Breast epithelium (tissue), 4 donors: ENCODE measurements at regions not wholly inside any gene's neighbourhood (a gene's known extent, or its start where the extent isn't known, plus 50 kb on each side); places are given as distances from the start of the nearest gene placed in this dataset.
"Not testable (repeated sequence)": the region's sequence is repeated elsewhere in the genome, so short reads cannot be mapped to it uniquely, and the experiment has no call there.

ENCODE experiments used
- DNase-seq, 2 donors: peaks; one replicate each; pipeline ENCODE4 v3.0.0-alpha.2; 2019; ENCODE audit warnings: low spot score in 2 of 2
- H3K27ac ChIP-seq, 2 donors: fragments of 200-600 bp; sonication (generic) in 1 of 2; one replicate each; pipeline ENCODE4 v1.5.1; 2016 to 2019; ENCODE audit warnings: mild to moderate bottlenecking in 1 of 2
- H3K27me3 ChIP-seq, 2 donors: fragments of 200-600 bp; sonication (generic) in 1 of 2; one replicate each; pipeline versions ENCODE4 v1.5.1 to v1.6.0; 2017 to 2019; ENCODE audit warnings: control low read depth in 1 of 2, mild to moderate bottlenecking in 1 of 2
- H3K36me3 ChIP-seq: fragments of 200-600 bp; one replicate; pipeline ENCODE4 v1.5.1; 2019
- H3K4me1 ChIP-seq, 2 donors: fragments of 200-600 bp; sonication (generic); one replicate each; pipeline ENCODE4 v1.5.1; 2016 to 2019; ENCODE audit warnings: control low read depth in 1 of 2
- H3K4me3 ChIP-seq, 3 donors: fragments of 200-600 bp; sonication (generic); 1 replicate in 2 of 3; 2 replicates in 1 of 3; pipeline ENCODE4 v1.5.1; 2016 to 2019; ENCODE audit warnings: mild to moderate bottlenecking in 3 of 3, moderate library complexity in 2 of 3
- H3K9me3 ChIP-seq, 2 donors: fragments of 200-600 bp; sonication (generic) in 1 of 2; one replicate each; pipeline ENCODE4 v1.5.1; 2016 to 2019; ENCODE audit warnings: control low read depth in 1 of 2
- POLR2A ChIP-seq: fragments of 450-650 bp; IDR thresholded peaks from one replicate; pipeline ENCODE4 v1.6.1; 2016; ENCODE audit warnings: antibody characterized with exemption, mild to moderate bottlenecking, moderate library complexity
- POLR2AphosphoS5 ChIP-seq, 3 donors: sonication (generic); formaldehyde crosslinking; IDR thresholded peaks; one replicate each; pipeline ENCODE4 v1.6.1; 2017; ENCODE audit warnings: antibody characterized with exemption in 3 of 3
- intact Hi-C: fragments of 100-400 bp; cut with DNase I; formaldehyde crosslinking; loops from one replicate; pipeline ENCODE4 v1.15.1; 2023; ENCODE audit warnings: low total_unique reads
- TF ChIP-seq, protein P1 (sequence below), 3 donors: fragments of 450-650 bp; IDR thresholded peaks; one replicate each; pipeline ENCODE4 v1.5.1; 2016 to 2017; ENCODE audit warnings: antibody characterized with exemption in 3 of 3, mild to moderate bottlenecking in 3 of 3, moderate library complexity in 3 of 3

DNA sequence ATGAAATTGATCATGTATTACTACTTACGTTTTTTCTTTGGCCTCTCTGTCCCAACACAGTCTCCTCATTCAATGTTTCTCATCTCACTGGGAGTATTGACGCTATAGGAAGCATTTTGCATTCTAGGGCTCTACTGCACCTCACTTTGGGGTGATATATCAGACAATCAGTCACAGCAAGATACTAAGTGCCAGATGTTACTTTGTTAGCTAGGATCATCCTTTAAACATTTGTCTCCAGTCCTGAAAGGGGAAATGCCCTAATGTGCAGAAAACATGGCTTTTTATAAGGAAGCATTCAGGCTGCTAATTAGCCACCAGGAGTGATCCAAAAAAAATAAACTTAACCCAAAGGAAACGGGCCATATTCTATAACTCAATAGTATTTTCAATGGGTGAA, 409.1 kb downstream of the RWDD3 start:
- no peak for DNase-seq
- Histone ChIP-seq H3K27me3 (no peaks in the 10 kb centered on the region), H3K4me1 (no peaks in the 10 kb centered on the region), H3K4me3 (no peak overlapping the region), H3K27ac (no peak overlapping the region), H3K9me3 (no peaks in the 10 kb centered on the region), H3K36me3 (no peaks in the 10 kb centered on the region)
- no peak for TF ChIP-seq POLR2AphosphoS5 (IDR thresholded peaks at IDR 0.05)
- TF ChIP-seq, protein P1, sequence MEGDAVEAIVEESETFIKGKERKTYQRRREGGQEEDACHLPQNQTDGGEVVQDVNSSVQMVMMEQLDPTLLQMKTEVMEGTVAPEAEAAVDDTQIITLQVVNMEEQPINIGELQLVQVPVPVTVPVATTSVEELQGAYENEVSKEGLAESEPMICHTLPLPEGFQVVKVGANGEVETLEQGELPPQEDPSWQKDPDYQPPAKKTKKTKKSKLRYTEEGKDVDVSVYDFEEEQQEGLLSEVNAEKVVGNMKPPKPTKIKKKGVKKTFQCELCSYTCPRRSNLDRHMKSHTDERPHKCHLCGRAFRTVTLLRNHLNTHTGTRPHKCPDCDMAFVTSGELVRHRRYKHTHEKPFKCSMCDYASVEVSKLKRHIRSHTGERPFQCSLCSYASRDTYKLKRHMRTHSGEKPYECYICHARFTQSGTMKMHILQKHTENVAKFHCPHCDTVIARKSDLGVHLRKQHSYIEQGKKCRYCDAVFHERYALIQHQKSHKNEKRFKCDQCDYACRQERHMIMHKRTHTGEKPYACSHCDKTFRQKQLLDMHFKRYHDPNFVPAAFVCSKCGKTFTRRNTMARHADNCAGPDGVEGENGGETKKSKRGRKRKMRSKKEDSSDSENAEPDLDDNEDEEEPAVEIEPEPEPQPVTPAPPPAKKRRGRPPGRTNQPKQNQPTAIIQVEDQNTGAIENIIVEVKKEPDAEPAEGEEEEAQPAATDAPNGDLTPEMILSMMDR (IDR thresholded peaks at IDR 0.05): no peak
- no peak for TF ChIP-seq POLR2A
- intact Hi-C loops: no loop called here

DNA sequence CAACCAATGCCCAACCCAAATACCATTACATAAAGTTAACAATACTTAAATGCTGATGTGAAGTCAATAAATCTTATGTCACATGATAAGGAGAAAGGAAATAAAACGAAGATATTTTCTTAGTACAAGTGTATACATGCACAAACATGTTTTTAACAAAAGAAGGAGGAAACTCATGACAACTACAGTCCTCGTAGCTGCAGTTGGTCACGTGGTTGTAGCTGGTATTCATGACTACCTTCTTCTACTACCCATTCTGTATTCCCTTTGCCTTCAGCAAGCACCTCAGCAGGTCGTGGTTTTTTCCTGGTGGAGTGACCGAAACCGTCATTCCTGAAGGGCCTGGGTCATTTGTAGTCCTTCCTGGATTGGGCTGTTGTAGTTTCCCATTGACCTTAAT, 411.1 kb downstream of the RWDD3 start:
- intact Hi-C loops, H3K27ac ChIP-seq, H3K4me3 ChIP-seq, H3K9me3 ChIP-seq, DNase-seq, H3K27me3 ChIP-seq, H3K36me3 ChIP-seq, H3K4me1 ChIP-seq: not testable (repeated sequence)

DNA sequence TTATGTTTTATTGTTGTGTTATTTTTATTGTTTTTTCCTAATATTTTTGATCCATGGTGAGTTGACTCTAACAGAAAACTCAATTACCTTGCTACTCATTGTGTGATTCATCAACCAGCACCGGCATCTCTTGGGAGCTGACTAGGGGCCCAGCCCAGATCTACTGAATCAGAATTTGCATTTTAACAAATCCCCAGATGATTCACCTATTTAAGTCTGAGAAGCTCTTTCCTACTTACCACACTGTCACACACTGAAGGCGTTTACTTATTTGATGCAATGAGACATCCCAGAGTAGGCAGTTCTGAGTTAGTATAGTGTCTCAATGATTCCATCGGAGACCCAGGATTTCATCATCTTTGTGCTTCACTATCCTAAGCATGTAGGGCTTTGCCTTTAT, 416.6 kb downstream of the RWDD3 start:
- no peaks in the 10 kb centered on the region for H3K4me1 ChIP-seq
- intact Hi-C loops: no loop called here
- no peak for DNase-seq
- no peaks in the 10 kb centered on the region for H3K27me3 ChIP-seq
- H3K9me3 ChIP-seq: no peaks in the 10 kb centered on the region
- TF ChIP-seq POLR2A: no peak
- TF ChIP-seq, protein P1 (IDR thresholded peaks at IDR 0.05): no peak
- TF ChIP-seq POLR2AphosphoS5 (IDR thresholded peaks at IDR 0.05): no peak
- no peaks in the 10 kb centered on the region for H3K36me3 ChIP-seq
- H3K4me3 ChIP-seq: no peak overlapping the region
- no peak overlapping the region for H3K27ac ChIP-seq

DNA sequence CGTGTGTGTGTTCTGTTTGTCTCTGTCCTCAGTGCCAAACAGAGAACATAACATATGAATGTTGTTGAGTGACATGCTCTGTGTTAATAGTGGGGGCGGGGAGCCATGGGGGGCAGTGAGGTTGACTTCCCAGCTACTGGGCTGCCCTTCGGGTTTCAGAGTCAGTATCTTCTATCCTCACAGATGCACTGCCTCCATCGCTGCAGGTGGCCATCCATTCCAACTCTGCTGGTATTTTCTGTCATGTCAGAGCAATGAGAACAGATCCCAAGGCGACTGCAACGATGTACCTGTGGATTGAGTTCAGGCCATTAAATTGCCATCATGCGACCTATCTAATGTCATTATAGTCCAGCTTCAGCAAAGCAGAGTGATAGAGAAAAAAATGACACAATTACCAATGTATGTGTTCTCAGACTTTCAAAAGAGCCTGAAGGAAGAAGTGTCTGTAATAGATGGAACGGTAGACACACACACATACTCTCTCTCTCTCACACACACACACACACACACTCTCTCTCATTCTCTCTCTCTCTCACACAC, 418.5 kb downstream of the RWDD3 start:
- Histone ChIP-seq H3K36me3 (no peaks in the 10 kb centered on the region), H3K27ac (no peak overlapping the region), H3K4me3 (no peak overlapping the region), H3K4me1 (no peaks in the 10 kb centered on the region), H3K9me3 (no peaks in the 10 kb centered on the region), H3K27me3 (no peaks in the 10 kb centered on the region)
- no peak for TF ChIP-seq POLR2A
- no peak for TF ChIP-seq POLR2AphosphoS5 (IDR thresholded peaks at IDR 0.05)
- TF ChIP-seq, protein P1 (IDR thresholded peaks at IDR 0.05): no peak
- intact Hi-C loops: no loop called here
- no peak for DNase-seq

DNA sequence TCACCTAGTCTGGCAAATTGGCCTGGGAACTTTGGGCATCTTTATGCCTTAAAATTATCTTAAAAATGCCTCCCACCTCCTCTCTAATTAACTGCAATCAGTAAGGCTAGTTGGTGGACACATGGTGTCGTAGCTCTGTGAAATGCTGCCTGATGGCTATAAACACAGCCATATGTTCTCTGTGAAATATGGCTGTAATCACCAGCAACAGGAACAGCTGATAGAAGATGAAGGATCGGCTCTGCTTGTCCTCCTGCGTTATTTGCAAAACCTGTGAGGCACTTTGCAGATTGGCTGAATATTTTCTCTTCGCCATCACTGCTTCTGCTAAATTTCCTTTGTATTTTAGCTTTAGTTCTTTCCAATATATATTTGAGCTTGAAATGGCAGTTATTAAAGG, 419.6 kb downstream of the RWDD3 start:
- intact Hi-C loops: no loop called here
- DNase-seq: no peak
- TF ChIP-seq, protein P1 (IDR thresholded peaks at IDR 0.05): no peak
- TF ChIP-seq POLR2A (no peak), POLR2AphosphoS5 (IDR thresholded peaks at IDR 0.05) (no peak)
- H3K27me3 ChIP-seq: no peaks in the 10 kb centered on the region
- no peaks in the 10 kb centered on the region for H3K9me3 ChIP-seq
- no peaks in the 10 kb centered on the region for H3K36me3 ChIP-seq
- H3K4me1 ChIP-seq: no peaks in the 10 kb centered on the region
- no peak overlapping the region for H3K4me3 ChIP-seq
- H3K27ac ChIP-seq: no peak overlapping the region
